Inflammatory macrophage treated with lipopolysaccharide for 1 hour (primary cell): ENCODE measurements at regions not wholly inside any gene's neighbourhood (a gene's known extent, or its start where the extent isn't known, plus 50 kb on each side); places are given as distances from the start of the nearest gene placed in this dataset.

Source experiments
- DNase-seq, 2 donors: peaks; one replicate each; pipeline ENCODE4 v3.0.0-alpha.2; 2020 to 2022

- DNase-seq, result peak in 1 of 2 donors; percentile 9
Measured at GRCh38 chr6:45791211-45792168, 224.2 kb downstream of the CLIC5 start.

DNA sequence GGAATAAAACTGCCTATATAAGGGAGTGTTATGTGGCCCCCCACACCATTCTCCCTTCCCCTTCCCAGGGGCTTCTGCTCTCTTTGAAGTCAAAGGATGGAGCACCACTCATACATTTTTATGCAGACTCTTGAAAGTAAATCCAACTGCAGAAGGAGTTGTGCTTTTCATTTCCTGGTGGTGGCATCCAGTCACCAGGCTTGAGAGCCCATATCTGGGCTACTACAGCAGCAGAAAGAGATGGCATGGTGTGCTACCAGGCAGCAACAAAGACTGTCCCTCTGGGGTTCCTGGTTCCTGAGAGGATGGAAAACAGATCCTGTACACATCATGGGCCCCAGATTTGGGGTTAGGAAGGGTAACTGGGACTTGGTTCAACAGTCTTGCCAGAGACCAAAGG lies 226.4 kb downstream of the CLIC5 start:
- no peak for DNase-seq

DNA sequence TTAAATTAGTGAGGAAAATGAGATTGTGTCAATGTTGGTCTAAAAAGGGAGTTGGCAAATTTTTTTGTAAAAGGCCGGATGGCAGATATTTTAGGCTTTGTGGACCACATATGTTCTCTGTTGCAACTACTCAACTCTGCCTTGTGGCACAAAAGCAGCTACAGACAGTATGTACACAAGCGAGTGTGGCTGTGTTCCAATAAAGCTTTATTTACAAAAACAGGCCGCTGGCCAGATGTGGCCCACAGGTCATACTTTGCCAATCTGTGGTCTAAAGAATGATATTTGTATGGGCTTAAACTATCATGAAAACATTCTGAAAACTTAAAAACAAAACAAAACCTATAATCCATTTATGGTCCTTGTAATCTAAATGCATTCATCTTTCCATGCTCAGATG lies 228.3 kb downstream of the CLIC5 start:
- DNase-seq, result no peak

GRCh38 chr6:45786355-45786781 lies 229.3 kb downstream of the CLIC5 start:
- no peak for DNase-seq

- no peak for DNase-seq
Measured at GRCh38 chr6:45784250-45784649, 231.4 kb downstream of the CLIC5 start.

DNA sequence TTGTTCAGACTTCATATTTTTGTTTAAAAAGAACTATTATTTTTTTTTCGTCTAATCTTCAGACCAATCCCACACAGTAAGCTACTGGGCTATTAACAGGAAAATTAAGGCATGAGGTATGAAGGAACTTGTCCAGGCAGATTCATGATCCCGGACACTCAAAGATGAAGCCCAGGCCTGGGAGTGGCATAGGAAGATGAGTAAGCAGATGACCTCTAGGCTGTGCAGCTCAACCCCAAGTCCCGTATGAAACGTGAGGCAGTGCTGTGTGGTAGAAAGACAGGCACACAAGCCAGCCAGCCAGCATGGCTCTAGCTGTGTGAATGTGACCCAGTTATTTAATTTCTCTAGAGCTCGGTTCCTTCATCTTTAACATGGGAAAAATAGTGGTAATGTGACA lies 231.9 kb downstream of the CLIC5 start:
- DNase-seq, result no peak

GRCh38 chr6:45781890-45782289 lies 233.8 kb downstream of the CLIC5 start:
- DNase-seq, result no peak

DNA sequence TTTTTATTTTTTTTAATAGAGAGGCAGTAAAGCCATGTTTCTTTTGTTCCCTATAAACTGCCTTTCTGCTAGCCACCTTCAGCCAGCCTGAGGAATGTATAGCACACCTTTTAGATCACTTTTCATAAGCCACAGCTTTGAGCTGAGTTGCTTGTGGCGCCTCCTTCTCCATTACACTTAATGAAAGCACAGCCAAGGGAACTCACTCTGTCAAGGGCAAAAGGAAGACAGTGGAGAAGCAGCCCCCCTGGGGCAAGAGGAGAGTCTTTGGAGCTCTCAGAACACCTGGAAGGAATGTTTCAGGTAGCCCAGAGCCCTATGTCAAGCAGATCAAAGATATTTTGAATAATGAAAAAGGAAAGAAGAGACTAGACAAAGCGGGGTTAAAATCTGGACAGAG lies 235.1 kb downstream of the CLIC5 start:
- no peak for DNase-seq

DNA sequence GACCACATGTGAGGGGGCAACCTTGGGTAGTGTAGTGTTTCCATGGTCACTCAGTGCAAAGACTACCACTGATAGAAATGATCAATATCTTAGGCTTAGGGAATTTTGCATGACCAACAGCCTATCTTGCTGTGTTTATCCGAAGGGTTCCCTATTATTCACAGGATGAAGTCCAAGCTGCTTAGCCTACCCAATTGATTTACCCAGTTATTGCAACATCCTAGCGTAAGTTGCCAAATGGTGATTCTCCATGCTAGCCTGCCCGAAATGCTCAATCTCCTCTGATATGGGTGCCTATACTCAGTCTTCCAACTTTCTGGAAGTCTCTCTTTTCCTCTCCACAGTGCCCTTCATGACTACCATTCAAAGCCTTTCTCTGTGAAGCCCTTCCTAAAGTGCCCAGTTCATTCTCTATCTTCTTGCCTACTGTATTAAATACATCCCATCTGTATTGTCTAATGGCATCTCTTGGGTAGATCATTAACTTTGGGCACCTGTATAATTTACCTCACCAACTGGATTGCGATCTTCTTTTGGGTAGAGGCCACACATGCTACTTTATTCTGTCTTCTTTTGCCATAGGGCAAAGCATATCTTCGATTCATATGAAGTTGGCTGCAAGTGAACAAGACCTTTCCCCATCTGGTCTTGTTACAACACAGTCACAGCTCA lies 240.5 kb downstream of the CLIC5 start:
- no peak for DNase-seq

GRCh38 chr6:45773906-45774305 lies 241.8 kb downstream of the CLIC5 start:
- no peak for DNase-seq

DNA sequence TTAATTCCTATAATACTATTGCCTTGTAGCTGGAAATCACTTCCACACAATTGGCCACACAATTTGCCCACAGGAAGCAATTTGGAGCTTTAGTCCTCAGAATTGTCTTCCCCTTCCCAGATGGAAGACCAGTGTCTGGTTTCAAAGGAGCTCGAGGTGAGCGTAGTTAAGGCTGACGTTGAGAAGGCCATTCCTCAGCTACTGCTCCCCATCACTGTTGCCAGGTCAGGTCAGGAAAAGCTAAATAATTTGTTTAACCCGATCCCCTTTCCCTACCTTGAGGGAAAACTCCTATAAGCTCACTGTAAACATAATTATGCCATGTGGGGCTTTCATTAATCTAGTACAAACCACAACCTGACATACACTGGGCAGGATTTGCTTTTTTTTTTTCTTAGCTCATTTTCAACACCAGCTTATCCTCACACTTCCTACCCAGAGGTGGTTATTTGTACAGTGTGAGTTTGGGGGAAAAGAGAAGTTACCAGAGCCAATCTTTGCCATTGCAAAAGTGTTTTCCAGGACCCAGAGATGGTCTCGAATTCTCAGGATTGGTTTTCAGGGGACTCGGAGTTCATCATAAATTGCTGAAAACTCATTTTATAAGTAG lies 242.7 kb downstream of the CLIC5 start:
- DNase-seq, result no peak

DNA sequence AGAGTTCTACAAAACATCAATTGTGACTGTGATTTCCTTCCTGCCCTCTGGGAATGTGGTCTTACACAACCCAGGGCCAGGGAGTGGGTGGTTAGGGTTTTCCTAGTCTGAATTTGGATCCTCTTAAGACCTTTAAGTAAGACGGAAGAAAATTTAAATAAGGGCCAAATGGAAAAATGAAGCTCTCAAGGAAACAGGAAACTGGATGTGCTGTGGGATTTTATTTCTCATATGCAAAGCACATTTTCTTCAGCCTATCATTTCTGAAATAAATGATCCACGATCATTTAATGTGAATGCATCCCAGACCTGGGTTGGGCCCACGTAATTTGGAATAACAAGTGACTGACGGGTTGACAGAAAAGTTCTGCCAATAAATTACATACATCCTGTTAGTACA lies 243.6 kb downstream of the CLIC5 start:
- no peak for DNase-seq

GRCh38 chr6:45763281-45763680 lies 252.4 kb downstream of the CLIC5 start:
- DNase-seq, result no peak

DNA sequence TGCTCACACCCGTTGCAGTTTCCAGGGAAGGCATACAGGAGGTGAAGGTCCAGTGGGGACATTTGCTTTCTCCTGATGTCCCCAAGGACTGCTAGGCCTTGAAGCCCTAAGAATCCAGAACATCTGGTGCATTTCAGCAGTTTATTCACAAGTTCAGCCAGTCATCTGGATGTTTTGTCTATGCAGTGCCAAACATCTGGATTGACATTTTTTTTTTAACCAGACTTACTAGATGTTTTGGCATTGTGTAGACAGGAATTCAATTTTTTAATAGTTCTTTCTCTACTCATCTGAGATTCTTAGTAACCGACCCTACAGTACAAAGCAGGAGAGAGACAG lies 256.2 kb downstream of the CLIC5 start:
- no peak for DNase-seq

DNA sequence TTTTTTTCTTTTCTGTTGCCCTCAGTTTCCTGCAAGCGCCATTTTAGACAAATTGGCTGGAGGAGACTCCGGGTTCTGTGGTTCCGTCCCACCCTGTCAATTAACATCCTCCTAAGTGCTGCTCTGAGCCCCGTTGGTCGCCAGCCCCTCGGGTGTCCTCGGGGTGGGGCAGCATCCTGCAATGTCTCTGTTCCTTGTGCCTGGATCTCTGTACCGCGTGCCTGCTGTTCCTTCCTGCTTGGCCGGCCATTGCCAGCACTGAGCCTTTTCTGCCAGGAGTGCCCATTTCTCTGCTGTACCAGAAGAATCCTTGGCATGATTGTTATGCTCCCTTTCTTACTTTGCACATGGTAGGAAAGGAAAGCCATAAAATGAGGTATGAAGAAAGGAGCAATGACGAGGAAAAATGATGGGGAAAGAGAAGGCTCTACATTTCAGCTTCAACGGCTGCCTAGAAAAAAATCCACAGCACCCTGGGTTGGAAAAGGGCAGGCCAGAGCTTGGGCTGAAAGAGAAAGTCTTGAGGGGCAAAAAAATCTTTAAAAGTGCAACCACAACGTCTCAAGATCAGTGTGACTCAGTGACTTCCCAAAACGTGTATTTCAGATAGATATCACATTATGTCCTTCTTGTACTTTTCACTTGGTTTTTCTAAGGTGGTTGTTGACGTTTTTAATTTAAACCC lies 256.7 kb downstream of the CLIC5 start:
- DNase-seq, result no peak

DNA sequence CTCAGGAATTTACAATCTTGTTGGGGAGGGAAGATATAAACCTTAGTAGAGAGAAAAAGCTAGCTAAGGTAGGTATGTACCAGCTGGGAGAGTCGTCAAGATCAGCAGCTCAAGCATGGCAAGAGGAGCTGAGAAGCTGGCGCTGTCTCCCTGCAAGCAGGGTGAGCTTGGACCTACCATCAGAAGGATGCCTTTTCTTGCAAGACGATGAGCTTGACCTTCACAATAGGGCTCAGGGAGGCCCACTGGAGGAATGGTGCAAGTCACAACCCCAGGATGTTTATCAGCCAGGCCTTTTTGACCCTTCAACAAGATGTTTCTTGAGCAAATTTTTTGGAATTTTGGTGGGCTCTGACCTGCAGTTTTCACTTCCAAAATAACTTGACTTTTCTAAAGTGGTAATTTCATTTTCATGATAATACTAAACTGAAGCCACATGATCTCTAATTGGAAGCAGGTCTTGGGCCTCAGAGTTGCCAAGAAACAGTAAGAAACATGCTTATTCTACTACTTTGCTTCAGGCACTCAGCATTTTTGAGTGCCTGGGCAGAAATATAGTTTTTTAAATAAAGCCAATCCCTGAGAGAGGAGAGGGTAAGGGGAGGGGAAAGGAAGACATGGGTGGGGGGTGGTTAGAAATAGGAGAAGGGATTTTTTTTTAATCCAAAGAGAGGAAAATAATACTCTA lies 258.1 kb downstream of the CLIC5 start:
- DNase-seq, result no peak

DNA sequence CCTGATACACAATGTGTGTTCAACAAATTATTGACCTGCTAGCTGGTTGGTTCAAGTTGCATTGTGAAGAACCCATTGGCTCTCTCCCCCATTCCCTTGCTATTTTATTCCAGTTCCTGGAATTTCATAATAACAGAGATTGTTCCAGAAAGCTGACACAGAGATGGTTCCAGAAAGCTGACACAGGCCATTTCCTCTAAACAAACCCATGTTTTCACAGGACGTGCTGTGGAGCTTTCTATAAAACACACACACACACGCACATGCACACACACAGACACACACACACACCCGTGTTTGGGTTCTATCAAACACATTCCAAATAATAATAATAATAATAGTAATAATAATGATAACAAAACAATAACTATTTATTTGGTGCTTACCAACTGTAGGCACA lies 259.1 kb downstream of the CLIC5 start:
- DNase-seq, result no peak

GRCh38 chr6:45754432-45754831 lies 261.2 kb downstream of the CLIC5 start:
- no peak for DNase-seq

GRCh38 chr6:45746046-45746445 lies 269.6 kb downstream of the CLIC5 start:
- no peak for DNase-seq

DNA sequence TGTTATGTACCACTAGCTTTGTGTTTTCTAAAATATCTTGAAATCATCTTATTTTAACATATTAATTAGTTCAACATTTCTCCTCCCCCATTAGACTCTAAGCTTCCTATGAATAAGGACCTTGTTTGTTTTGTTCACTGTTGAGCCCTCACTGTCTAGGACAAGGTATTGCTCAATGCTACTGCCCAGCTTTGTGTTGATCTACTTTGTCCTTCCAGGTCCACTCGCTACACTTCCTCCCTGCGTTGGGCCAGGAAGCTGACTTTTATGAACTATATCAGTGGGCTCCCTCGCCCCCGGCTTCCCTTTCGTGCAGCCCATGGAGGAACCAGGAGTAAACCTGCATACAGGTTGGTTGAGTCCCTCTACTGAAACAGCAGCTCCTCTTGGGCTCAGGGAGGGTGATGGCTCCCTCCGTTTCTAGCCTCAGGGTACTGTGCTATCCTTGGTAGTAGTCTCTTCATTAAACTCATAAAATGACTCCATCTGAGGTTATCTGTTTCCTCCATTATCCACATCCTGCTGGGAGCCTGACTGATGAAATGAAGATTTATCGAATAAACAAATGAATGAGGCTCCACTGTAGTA lies 272.5 kb downstream of the CLIC5 start:
- no peak for DNase-seq

- DNase-seq, result no peak
Measured at GRCh38 chr6:45742591-45742990, 273.1 kb downstream of the CLIC5 start.

- DNase-seq, result peak; percentile 49 to 56
Measured at GRCh38 chr6:45741437-45742171, 274.1 kb downstream of the CLIC5 start.
